K562 (cell line): ENCODE measurements at regions not wholly inside any gene's neighbourhood (a gene's known extent, or its start where the extent isn't known, plus 50 kb on each side); places are given as distances from the start of the nearest gene placed in this dataset.

ENCODE experiments used
- ATAC-seq: fragments of 200-7000 bp; cut with Tn5 transposase; 3 replicates; pipeline ENCODE4 v1.9.1; 2020; ENCODE audit warnings: moderate library complexity
- BruUV-seq: library from RNA; stranded (reverse); fragments of 400-500 nt; replicated peaks from 2 replicates; lab custom pipeline; 2021; lab: Mats Ljungman, UMichigan
- CTCF ChIA-PET: fragments of 300-600 bp; formaldehyde crosslinking; extraction: SDS; loops from one replicate; lab custom pipeline; 2021; ENCODE audit warnings: low intra/inter-chr PET ratio; lab: Yijun Ruan, JAX
- POLR2A ChIA-PET: fragments of 300-600, 350-650 bp; sonication (Branson Sonifier 250); formaldehyde crosslinking; extraction: SDS; loops from one replicate; lab custom pipeline; 2021; ENCODE audit warnings: antibody characterized with exemption, inconsistent platforms; lab: Yijun Ruan, JAX
- DNase-seq, 4 experiments: peaks; one replicate each; pipeline versions ENCODE4 v3.0.0 to v3.0.0-alpha.2; 2011 to 2018; ENCODE audit warnings: low spot score in 3 of 4, mixed read lengths in 3 of 4; ENCODE audit errors: extremely low read depth in 1 of 4
- FAIRE-seq: peaks from 2 replicates; lab custom pipeline; 2011; peaks lifted over from hg19 to GRCh38; lab: Jason Lieb, UNC
- H2AFZ ChIP-seq: 2 replicates; pipeline ENCODE4 v1.6.0; 2011; ENCODE audit warnings: low read depth, low read length, control low read depth, inconsistent platforms
- H3K27ac ChIP-seq: fragments of 200-600 bp; 3 replicates; pipeline ENCODE4 v1.8.0; 2011; ENCODE audit warnings: low read depth, mild to moderate bottlenecking, control low read depth, inconsistent platforms, low read length, moderate library complexity, mixed read lengths; ENCODE audit errors: extremely low read depth
- H3K27me3 ChIP-seq, 2 experiments: fragments of 300-600 bp in 1 of 2; 2 replicates in 1 of 2; 3 replicates in 1 of 2; pipeline versions ENCODE4 v1.6.0 to v1.8.0; 2011; ENCODE audit warnings: inconsistent platforms in 2 of 2, low read length in 2 of 2, mild to moderate bottlenecking in 1 of 2, mixed read lengths in 1 of 2, moderate library complexity in 1 of 2; ENCODE audit not compliant: control insufficient read depth in 2 of 2, insufficient read depth in 2 of 2
- H3K36me3 ChIP-seq: fragments of 300-600 bp; 3 replicates; pipeline ENCODE4 v1.8.0; 2011; ENCODE audit warnings: mild to moderate bottlenecking, low read length, inconsistent platforms; ENCODE audit not compliant: control insufficient read depth, insufficient read depth
- H3K4me1 ChIP-seq, 2 experiments: fragments of 200-600 bp in 1 of 2; replicated peaks in 1 of 2; 2 replicates in 1 of 2; 3 replicates in 1 of 2; pipeline versions ENCODE4 v1.5.1 to v1.8.0; 2011; ENCODE audit warnings: inconsistent platforms in 2 of 2, low read length in 2 of 2, mild to moderate bottlenecking in 1 of 2, mixed read lengths in 1 of 2, moderate library complexity in 1 of 2; ENCODE audit not compliant: control insufficient read depth in 2 of 2, insufficient read depth in 2 of 2
- H3K4me2 ChIP-seq: 2 replicates; pipeline ENCODE4 v1.6.1; 2011; ENCODE audit warnings: low read length, control low read depth, inconsistent platforms, mixed read lengths; ENCODE audit not compliant: insufficient read depth
- H3K4me3 ChIP-seq: fragments of 200-600 bp; sonication (generic), shearing (Covaris generic); 2 replicates; pipeline ENCODE4 v1.5.1; 2016; ENCODE audit warnings: control low read depth, inconsistent platforms
- H3K79me2 ChIP-seq: fragments of 200-600 bp; 3 replicates; pipeline ENCODE4 v1.8.0; 2011; ENCODE audit warnings: low read length, inconsistent platforms; ENCODE audit not compliant: control insufficient read depth, insufficient read depth
- H3K9ac ChIP-seq, 2 experiments: 2 replicates each; pipeline versions ENCODE4 v1.6.0 to v1.6.1; 2011; ENCODE audit warnings: low read depth in 2 of 2, low read length in 2 of 2, control low read depth in 1 of 2, inconsistent platforms in 1 of 2, mild to moderate bottlenecking in 1 of 2, mixed read lengths in 1 of 2; ENCODE audit not compliant: insufficient read depth in 1 of 2
- H3K9me1 ChIP-seq: one replicate; pipeline ENCODE4 v1.6.0; 2011; ENCODE audit warnings: inconsistent platforms, mild to moderate bottlenecking, low read length, moderate library complexity; ENCODE audit not compliant: control insufficient read depth, insufficient read depth
- H3K9me3 ChIP-seq: replicated peaks from 2 replicates; pipeline ENCODE4 v1.5.1; 2011; ENCODE audit warnings: low read depth, low read length, inconsistent platforms; ENCODE audit not compliant: control insufficient read depth, insufficient read depth
- H4K20me1 ChIP-seq: replicated peaks from 2 replicates; pipeline ENCODE4 v1.6.1; 2011; ENCODE audit warnings: low read length, inconsistent platforms, mixed read lengths; ENCODE audit not compliant: control insufficient read depth, insufficient read depth
- ATF4 ChIP-seq: fragments of 450-650 bp; formaldehyde crosslinking; IDR thresholded peaks from 2 replicates; pipeline ENCODE4 v1.4.0; 2022; ENCODE audit warnings: mild to moderate bottlenecking, moderate library complexity
- ATF7 ChIP-seq: fragments of 450-650 bp; IDR thresholded peaks from 2 replicates; pipeline ENCODE4 v1.7.1; 2014; ENCODE audit warnings: mild to moderate bottlenecking, moderate library complexity
- FOXK2 ChIP-seq, 2 experiments: fragments of 450-650 bp; IDR thresholded peaks in 1 of 2; conservative IDR thresholded peaks in 1 of 2; 2 replicates each; pipeline ENCODE4 v1.6.1; 2016; ENCODE audit warnings: low read depth in 2 of 2, mild to moderate bottlenecking in 1 of 2
- PHB2 ChIP-seq: fragments of 450-650 bp; IDR thresholded peaks from 2 replicates; pipeline ENCODE4 v1.6.1; 2017; ENCODE audit warnings: low read depth
- SMAD1 ChIP-seq: fragments of 150-350 bp; IDR thresholded peaks from 2 replicates; pipeline ENCODE4 v1.6.1; 2014; ENCODE audit warnings: low read length, low read depth; ENCODE audit not compliant: partially characterized antibody
- TAF7 ChIP-seq: fragments of 450-650 bp; IDR thresholded peaks from 2 replicates; pipeline ENCODE4 v1.6.1; 2016; ENCODE audit warnings: missing genetic modification characterization, missing compliant biosample characterization
- THRB ChIP-seq: fragments of 450-650 bp; formaldehyde crosslinking; conservative IDR thresholded peaks from 2 replicates; pipeline ENCODE4 v1.4.0; 2022; ENCODE audit warnings: mild to moderate bottlenecking, missing genetic modification characterization
- TRIM25 ChIP-seq: fragments of 450-650 bp; IDR thresholded peaks from 2 replicates; pipeline ENCODE4 v1.7.0; 2016; ENCODE audit warnings: borderline replicate concordance
- ZBTB5 ChIP-seq: fragments of 450-650 bp; IDR thresholded peaks from 2 replicates; pipeline ENCODE4 v1.6.1; 2017; ENCODE audit warnings: antibody characterized with exemption
- ZNF165 ChIP-seq: fragments of 250-450 bp; sonication (Bioruptor Pico); IDR thresholded peaks from 2 replicates; pipeline ENCODE4 v1.4.0; 2020; ENCODE audit warnings: borderline replicate concordance
- ZNF232 ChIP-seq: sonication (generic); formaldehyde crosslinking; IDR thresholded peaks from 2 replicates; pipeline ENCODE4 v1.8.0; 2022; ENCODE audit warnings: mild to moderate bottlenecking, missing genetic modification reagents
- ZNF274 ChIP-seq: IDR thresholded peaks from 2 replicates; pipeline ENCODE4 v1.6.1; 2011; ENCODE audit warnings: low read depth, mild to moderate bottlenecking, low read length, moderate library complexity, borderline replicate concordance
- ZSCAN29 ChIP-seq: fragments of 450-650 bp; IDR thresholded peaks from 2 replicates; pipeline ENCODE4 v1.6.1; 2017
- WGBS: fragments of 100-300 bp; shearing (Covaris generic); methylation state at CpG from one replicate; pipeline ENCODE4 v1.1.6; 2016; ENCODE audit warnings: low coverage, mixed read lengths; ENCODE audit not compliant: insufficient coverage; ENCODE audit errors: missing lambda C conversion rate; 5-methylcytosine and 5-hydroxymethylcytosine counted together
- in situ Hi-C: fragments of 300-500 bp; cut with MboI; formaldehyde crosslinking; loops from 4 replicates; pipeline ENCODE4 v1.15.0; 2018; ENCODE audit warnings: inconsistent platforms, mixed read lengths
- intact Hi-C: fragments of 100-400 bp; cut with micrococcal nuclease; formaldehyde crosslinking; loops from 2 replicates; pipeline ENCODE4 v1.14.2; 2022
- TF ChIP-seq, protein P1 (sequence below): sonication (generic); formaldehyde crosslinking; IDR thresholded peaks from 2 replicates; pipeline ENCODE4 v1.8.0; 2022; ENCODE audit warnings: mild to moderate bottlenecking, missing genetic modification reagents, borderline replicate concordance

GRCh38 chr4:160493206-160493605 lies 1390.3 kb downstream of the RAPGEF2 start:
- intact Hi-C loops (no loop called here), in situ Hi-C loops (no loop called here)
- no peaks in the 10 kb centered on the region for H3K79me2 ChIP-seq
- no peaks in the 10 kb centered on the region for H3K9me1 ChIP-seq
- no peak for FAIRE-seq
- CTCF ChIA-PET = no interaction called here
- ATAC-seq = no peak
- 0% methylated on average over 1 of the region's 1 CpG for WGBS
- TF ChIP-seq SMAD1 = no peak
- TF ChIP-seq ZNF165 (CRISPR knock-in tag) = no peak
- no peak for TF ChIP-seq THRB (CRISPR knock-in tag)
- TF ChIP-seq ZBTB5 = no peak
- no peak for TF ChIP-seq ATF7
- TF ChIP-seq TRIM25 = no peak
- no peak for TF ChIP-seq FOXK2 (conservative IDR thresholded peaks at IDR 0.05 in 1 of 2, IDR thresholded peaks at IDR 0.05 in 1 of 2; ENCODE audit: low read depth in 2 of 2)
- TF ChIP-seq, protein P1, sequence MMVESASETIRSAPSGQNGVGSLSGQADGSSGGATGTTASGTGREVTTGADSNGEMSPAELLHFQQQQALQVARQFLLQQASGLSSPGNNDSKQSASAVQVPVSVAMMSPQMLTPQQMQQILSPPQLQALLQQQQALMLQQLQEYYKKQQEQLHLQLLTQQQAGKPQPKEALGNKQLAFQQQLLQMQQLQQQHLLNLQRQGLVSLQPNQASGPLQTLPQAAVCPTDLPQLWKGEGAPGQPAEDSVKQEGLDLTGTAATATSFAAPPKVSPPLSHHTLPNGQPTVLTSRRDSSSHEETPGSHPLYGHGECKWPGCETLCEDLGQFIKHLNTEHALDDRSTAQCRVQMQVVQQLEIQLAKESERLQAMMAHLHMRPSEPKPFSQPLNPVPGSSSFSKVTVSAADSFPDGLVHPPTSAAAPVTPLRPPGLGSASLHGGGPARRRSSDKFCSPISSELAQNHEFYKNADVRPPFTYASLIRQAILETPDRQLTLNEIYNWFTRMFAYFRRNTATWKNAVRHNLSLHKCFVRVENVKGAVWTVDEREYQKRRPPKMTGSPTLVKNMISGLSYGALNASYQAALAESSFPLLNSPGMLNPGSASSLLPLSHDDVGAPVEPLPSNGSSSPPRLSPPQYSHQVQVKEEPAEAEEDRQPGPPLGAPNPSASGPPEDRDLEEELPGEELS (CRISPR knock-in tag) = no peak
- no peak for TF ChIP-seq PHB2
- TF ChIP-seq ATF4 (CRISPR knock-in tag) = no peak
- no peak for TF ChIP-seq ZNF274
- TF ChIP-seq TAF7 (tag) = no peak
- no peak for TF ChIP-seq ZSCAN29
- no peak for TF ChIP-seq ZNF232
- no peaks in the 10 kb centered on the region for H3K27me3 ChIP-seq
- POLR2A ChIA-PET = no interaction called here
- no peaks in the 10 kb centered on the region for H3K36me3 ChIP-seq
- BruUV-seq = no TSS peak
- H4K20me1 ChIP-seq = no peaks in the 10 kb centered on the region
- H3K4me2 ChIP-seq = no peak overlapping the region
- H3K4me3 ChIP-seq = no peak overlapping the region
- no peaks in the 10 kb centered on the region for H3K9me3 ChIP-seq
- no peak overlapping the region for H3K9ac ChIP-seq
- no peak overlapping the region for H3K27ac ChIP-seq
- H3K4me1 ChIP-seq = no peaks in the 10 kb centered on the region
- H2AFZ ChIP-seq = no peak overlapping the region
- DNase-seq = no peak
